ENCODE measurements at regions not wholly inside any gene's neighbourhood (a gene's known extent, or its start where the extent isn't known, plus 50 kb on each side); places are given as distances from the start of the nearest gene placed in this dataset.

GRCh38 chr13:87131611-87132010, 539.6 kb upstream of the SLITRK5 start:
- TF ChIP-seq REST (IDR thresholded peaks at IDR 0.05; ENCODE audit: insufficient read depth in 1 of 2, low read depth in 2 of 2, low read length in 2 of 2) (no peak), TAF1 (IDR thresholded peaks at IDR 0.05; ENCODE audit: borderline replicate concordance, insufficient read depth, low read length) (no peak), POLR2AphosphoS5 (IDR thresholded peaks at IDR 0.05; ENCODE audit: low read depth, low read length) (no peak), SIN3A (IDR thresholded peaks at IDR 0.05; ENCODE audit: borderline replicate concordance, insufficient read depth, low read length) (no peak)
